ENCODE measurements at regions not wholly inside any gene's neighbourhood (a gene's known extent, or its start where the extent isn't known, plus 50 kb on each side); places are given as distances from the start of the nearest gene placed in this dataset.

DNA sequence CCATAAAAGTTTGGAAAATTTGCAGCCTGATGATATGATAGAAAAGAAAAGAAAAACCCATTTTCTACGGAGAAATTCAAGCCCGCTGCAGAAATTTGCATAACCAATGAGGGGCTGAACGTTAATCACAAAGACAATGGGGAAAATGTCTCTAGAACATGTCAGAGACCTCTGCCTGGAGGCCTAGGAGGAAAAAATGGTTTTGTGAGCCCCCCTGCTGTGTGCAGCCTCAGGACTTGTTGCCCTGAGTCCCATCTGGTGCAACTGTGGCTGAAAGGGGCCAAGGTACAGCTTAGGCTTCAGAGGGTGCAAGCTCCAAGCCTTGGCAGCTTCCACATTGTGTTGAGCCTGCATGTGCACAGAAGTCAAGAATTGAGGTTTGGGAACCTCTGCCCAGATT lies 1267.4 kb upstream of the GOT2 start:
- SMC1A ChIA-PET (ENCODE audit: uncharacterized antibody, unreplicated experiment) = no interaction called here
- BruUV-seq (replicated peaks) = no TSS peak
- TF ChIP-seq SREBF2 (IDR thresholded peaks at IDR 0.05; ENCODE audit: low read length) (no peak), ZBTB33 (IDR thresholded peaks at IDR 0.05) (no peak), HDGF (IDR thresholded peaks at IDR 0.05) (no peak), IRF5 (IDR thresholded peaks at IDR 0.05; ENCODE audit: borderline replicate concordance) (no peak), BCL3 (IDR thresholded peaks at IDR 0.05; ENCODE audit: borderline replicate concordance, insufficient read depth, low read depth, low read length, poor library complexity, severe bottlenecking) (no peak), CHD1 (IDR thresholded peaks at IDR 0.05; ENCODE audit: low read depth, low read length) (no peak), BCLAF1 (IDR thresholded peaks at IDR 0.05) (no peak), HDAC2 (IDR thresholded peaks at IDR 0.05) (no peak), SMAD5 (IDR thresholded peaks at IDR 0.05; ENCODE audit: low read depth) (no peak), HCFC1 (IDR thresholded peaks at IDR 0.05; ENCODE audit: low read length) (no peak), SPI1 (IDR thresholded peaks at IDR 0.05; ENCODE audit: borderline replicate concordance, insufficient read depth, low read depth, low read length) (no peak), HDAC6 (IDR thresholded peaks at IDR 0.05; ENCODE audit: unreplicated experiment) (no peak), ZNF217 (IDR thresholded peaks at IDR 0.05) (no peak), SUPT20H (IDR thresholded peaks at IDR 0.05; ENCODE audit: borderline replicate concordance, control insufficient read depth, low read depth, low read length) (no peak)
- TF ChIP-seq, protein P1, sequence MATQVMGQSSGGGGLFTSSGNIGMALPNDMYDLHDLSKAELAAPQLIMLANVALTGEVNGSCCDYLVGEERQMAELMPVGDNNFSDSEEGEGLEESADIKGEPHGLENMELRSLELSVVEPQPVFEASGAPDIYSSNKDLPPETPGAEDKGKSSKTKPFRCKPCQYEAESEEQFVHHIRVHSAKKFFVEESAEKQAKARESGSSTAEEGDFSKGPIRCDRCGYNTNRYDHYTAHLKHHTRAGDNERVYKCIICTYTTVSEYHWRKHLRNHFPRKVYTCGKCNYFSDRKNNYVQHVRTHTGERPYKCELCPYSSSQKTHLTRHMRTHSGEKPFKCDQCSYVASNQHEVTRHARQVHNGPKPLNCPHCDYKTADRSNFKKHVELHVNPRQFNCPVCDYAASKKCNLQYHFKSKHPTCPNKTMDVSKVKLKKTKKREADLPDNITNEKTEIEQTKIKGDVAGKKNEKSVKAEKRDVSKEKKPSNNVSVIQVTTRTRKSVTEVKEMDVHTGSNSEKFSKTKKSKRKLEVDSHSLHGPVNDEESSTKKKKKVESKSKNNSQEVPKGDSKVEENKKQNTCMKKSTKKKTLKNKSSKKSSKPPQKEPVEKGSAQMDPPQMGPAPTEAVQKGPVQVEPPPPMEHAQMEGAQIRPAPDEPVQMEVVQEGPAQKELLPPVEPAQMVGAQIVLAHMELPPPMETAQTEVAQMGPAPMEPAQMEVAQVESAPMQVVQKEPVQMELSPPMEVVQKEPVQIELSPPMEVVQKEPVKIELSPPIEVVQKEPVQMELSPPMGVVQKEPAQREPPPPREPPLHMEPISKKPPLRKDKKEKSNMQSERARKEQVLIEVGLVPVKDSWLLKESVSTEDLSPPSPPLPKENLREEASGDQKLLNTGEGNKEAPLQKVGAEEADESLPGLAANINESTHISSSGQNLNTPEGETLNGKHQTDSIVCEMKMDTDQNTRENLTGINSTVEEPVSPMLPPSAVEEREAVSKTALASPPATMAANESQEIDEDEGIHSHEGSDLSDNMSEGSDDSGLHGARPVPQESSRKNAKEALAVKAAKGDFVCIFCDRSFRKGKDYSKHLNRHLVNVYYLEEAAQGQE (IDR thresholded peaks at IDR 0.05; ENCODE audit: low read depth, low read length) = no peak

More for the DNA sequence above, 1267.4 kb upstream of the GOT2 start:
- no peak overlapping the region for H3K4me3 ChIP-seq
- RAD21 ChIA-PET (ENCODE audit: unreplicated experiment) = no interaction called here
- H3K79me2 ChIP-seq (ENCODE audit: control insufficient read depth, insufficient read depth, low read length) = no peaks in the 10 kb centered on the region
- DNase-seq (ENCODE audit: low read depth, low spot score) (no peak), ATAC-seq (no peak), FAIRE-seq (no peak)
- whole genome bisulfite sequencing (ENCODE audit: insufficient coverage, insufficient replicate concordance, low lambda C conversion rate, missing lambda C conversion rate) = 0% methylated on average over 3 of the region's 3 CpGs
- POLR2A ChIA-PET = no interaction called here
- no peak overlapping the region for H3K9ac ChIP-seq (ENCODE audit: control insufficient read depth, insufficient read depth, low read length)
- H3K4me2 ChIP-seq (ENCODE audit: control insufficient read depth, insufficient read depth) = no peak overlapping the region
- H4K20me1 ChIP-seq (ENCODE audit: control insufficient read depth, insufficient read depth) = no peaks in the 10 kb centered on the region
- no peaks in the 10 kb centered on the region for H3K9me3 ChIP-seq (replicated peaks; ENCODE audit: control insufficient read depth, insufficient read depth, low read length)
- CTCF ChIA-PET = no interaction called here
- intact Hi-C loops (cut with micrococcal nuclease; ENCODE audit: unreplicated experiment) (no loop called here), in situ Hi-C loops (cut with MboI) (no loop called here)
- no peaks in the 10 kb centered on the region for H3K27me3 ChIP-seq (replicated peaks in 1 of 2; ENCODE audit: control insufficient read depth in 2 of 2, insufficient read depth in 2 of 2, low read length in 1 of 2)
- no peak overlapping the region for H2AFZ ChIP-seq (ENCODE audit: control insufficient read depth, low read depth, low read length)
- H3K4me1 ChIP-seq (ENCODE audit: control insufficient read depth, insufficient read depth, low read length) = no peaks in the 10 kb centered on the region
- no peak overlapping the region for H3K27ac ChIP-seq (ENCODE audit: control insufficient read depth, insufficient read depth)
- H3K36me3 ChIP-seq (ENCODE audit: control insufficient read depth in 2 of 2, insufficient read depth in 2 of 2, low read length in 1 of 2) = no peaks in the 10 kb centered on the region
